ENCODE measurements at regions not wholly inside any gene's neighbourhood (a gene's known extent, or its start where the extent isn't known, plus 50 kb on each side); places are given as distances from the start of the nearest gene placed in this dataset.

DNA sequence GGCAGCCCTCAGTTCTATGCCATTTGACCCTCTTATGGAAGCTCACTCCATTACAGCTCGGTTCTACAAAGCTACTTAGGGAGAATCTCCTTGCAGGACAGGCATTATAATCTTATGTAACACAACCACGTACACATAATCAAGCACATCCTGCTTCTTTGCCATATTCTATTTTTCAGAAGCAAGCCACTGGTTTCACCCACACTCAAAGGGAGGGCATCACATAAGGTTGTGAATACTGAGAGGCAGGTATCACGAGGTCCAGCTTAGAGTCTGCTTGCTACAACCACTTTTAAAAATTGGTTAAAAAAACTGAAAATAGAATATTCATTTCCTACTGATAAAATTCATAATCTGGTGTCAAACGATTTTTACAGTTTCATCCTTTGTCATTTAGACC is 589.2 kb downstream of the SLC16A7 start:
- TF ChIP-seq EP300 (IDR thresholded peaks at IDR 0.05) (no peak), POLR2A (IDR thresholded peaks at IDR 0.05) (no peak), POLR2AphosphoS5 (IDR thresholded peaks at IDR 0.05) (no peak)
- TF ChIP-seq, protein P1, sequence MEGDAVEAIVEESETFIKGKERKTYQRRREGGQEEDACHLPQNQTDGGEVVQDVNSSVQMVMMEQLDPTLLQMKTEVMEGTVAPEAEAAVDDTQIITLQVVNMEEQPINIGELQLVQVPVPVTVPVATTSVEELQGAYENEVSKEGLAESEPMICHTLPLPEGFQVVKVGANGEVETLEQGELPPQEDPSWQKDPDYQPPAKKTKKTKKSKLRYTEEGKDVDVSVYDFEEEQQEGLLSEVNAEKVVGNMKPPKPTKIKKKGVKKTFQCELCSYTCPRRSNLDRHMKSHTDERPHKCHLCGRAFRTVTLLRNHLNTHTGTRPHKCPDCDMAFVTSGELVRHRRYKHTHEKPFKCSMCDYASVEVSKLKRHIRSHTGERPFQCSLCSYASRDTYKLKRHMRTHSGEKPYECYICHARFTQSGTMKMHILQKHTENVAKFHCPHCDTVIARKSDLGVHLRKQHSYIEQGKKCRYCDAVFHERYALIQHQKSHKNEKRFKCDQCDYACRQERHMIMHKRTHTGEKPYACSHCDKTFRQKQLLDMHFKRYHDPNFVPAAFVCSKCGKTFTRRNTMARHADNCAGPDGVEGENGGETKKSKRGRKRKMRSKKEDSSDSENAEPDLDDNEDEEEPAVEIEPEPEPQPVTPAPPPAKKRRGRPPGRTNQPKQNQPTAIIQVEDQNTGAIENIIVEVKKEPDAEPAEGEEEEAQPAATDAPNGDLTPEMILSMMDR (IDR thresholded peaks at IDR 0.05): no peak

Measured in sigmoid colon (tissue), 4 donors.